ENCODE measurements at regions not wholly inside any gene's neighbourhood (a gene's known extent, or its start where the extent isn't known, plus 50 kb on each side); places are given as distances from the start of the nearest gene placed in this dataset.
A peak's percentile ranks its signal among the peaks of the same experiment; 100 is the strongest.

DNA sequence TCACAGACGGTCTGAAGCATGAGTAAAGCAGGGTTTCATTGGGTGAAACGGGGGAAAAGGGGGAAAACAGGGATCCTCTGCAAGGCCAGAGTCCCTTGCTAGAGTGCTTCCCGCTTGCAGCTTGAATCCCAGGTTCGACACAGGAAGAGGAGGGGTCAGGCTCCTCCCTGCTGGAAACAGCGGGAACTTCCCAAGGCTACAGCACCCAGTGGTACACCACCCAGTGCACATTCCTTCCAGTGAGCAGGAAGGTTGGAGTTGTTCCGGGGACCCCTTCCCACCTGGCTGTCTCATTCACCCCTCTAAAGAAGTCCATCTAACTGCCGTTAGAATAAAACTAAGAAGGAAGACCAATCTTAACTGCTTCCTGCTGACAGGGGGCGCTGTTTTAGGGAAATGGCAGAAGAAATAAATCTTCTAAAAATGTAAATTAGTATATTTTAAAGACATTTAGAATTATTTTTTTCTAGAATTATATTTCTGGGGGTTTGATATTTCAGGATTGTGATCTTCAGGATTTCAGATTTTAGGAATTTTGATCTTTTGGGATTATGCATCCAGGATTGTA, 230.9 kb downstream of the RBM43 start:
- Mint-ChIP-seq H3K36me3 (ENCODE audit: low read depth) (no peaks in the 10 kb centered on the region), H3K27me3 (peaks cover 36% of the 10 kb centered on the region), H3K27ac (no peak overlapping the region), H3K4me1 (peaks cover 5% of the 10 kb centered on the region), H3K4me3 (no peak overlapping the region)
- DNase-seq (no peak), ATAC-seq (no peak)
- H3K9me3 ChIP-seq (ENCODE audit: control insufficient read depth, low read length, poor library complexity, severe bottlenecking) = no peaks in the 10 kb centered on the region

DNA sequence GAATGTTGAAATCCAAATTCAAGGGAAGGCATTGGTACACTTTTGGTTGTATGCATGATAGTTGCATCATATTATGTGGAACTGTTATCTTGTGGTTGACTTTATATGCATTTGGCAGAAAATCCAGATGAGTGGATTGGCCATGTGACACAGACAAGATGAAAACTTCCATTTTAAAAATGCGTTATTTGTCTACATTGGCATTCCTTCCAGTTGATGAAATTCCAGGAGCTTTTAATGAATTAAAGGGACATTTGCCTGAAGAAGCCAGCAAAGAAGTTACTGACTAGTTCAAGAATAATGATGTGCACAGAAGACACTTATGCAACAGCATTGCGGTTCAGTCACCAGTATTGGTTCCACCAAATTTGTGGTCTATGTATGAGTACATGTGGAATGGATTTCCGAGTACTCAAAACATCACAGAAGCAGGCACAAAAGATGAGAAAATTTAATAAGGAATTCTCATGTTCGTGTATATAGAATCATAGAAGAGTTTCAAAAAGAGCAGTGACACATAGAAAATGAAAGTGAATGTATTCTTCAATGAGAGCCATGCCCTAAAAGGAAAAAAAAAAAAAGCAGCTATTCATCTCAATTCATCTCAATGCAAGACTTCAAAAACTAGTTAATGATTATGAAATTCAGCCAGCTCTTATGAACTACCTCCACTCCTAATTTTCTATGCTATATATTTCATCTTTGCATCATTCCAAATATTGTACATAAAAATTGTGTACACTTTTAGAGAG, 232.1 kb downstream of the RBM43 start:
- ATAC-seq = no peak
- DNase-seq = no peak

DNA sequence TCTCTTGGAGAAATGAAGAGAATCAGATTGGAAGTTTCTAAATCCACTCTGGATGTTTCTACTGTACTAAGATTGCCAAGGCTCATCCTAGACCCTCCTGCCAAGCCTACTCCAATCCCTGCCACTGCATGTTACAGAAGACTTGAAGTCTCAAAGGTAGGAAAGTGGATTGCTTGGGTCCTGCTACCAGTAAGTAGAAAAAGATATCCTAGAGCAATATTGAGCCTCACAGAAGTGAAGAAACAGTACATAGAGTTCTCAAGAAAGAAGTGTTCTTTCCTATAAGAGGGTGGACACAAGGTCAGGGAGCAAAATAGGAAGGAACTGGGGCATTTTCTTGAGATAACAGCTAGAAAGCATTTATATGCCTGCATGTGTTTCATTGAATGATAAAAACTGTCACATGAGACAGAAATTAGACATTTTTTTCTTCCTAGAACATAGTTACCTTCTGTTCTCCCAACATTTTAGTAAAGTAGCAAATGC, 232.9 kb downstream of the RBM43 start:
- DNase-seq = no peak
- Mint-ChIP-seq H3K4me1 (peaks cover 5% of the 10 kb centered on the region), H3K36me3 (ENCODE audit: low read depth) (no peaks in the 10 kb centered on the region), H3K27me3 (peaks cover 25% of the 10 kb centered on the region), H3K4me3 (no peak overlapping the region), H3K27ac (no peak overlapping the region)
- no peak for ATAC-seq
- no peaks in the 10 kb centered on the region for H3K9me3 ChIP-seq (ENCODE audit: control insufficient read depth, low read length, poor library complexity, severe bottlenecking)

More for the DNA sequence above, 232.1 kb downstream of the RBM43 start:
- H3K9me3 ChIP-seq (ENCODE audit: control insufficient read depth, low read length, poor library complexity, severe bottlenecking) = no peaks in the 10 kb centered on the region
- Mint-ChIP-seq H3K4me3 (peak overlapping the region; percentile 21), H3K4me1 (peaks cover 5% of the 10 kb centered on the region), H3K36me3 (ENCODE audit: low read depth) (no peaks in the 10 kb centered on the region), H3K27me3 (peaks cover 30% of the 10 kb centered on the region), H3K27ac (no peak overlapping the region)

DNA sequence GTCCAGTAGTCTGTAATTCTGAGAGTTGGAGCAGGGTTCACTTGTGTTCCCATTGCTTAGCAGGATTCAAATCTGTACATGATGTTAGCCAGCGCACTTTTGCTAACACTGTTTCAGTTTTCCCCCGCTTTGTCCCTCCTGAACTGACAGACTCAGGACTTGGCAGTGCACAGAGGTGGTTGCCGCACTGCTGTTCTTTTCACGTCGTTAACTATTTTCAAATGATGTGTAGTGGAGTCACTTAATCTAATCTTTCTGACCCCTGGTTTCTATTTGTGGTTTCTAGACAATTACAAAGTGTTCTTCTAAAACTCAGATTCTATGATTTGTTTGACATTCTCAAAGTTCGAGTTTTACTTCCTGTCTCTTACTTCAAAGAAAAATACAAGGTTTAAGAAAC, 234.5 kb downstream of the RBM43 start:
- H3K4me1 Mint-ChIP-seq = peaks cover 5% of the 10 kb centered on the region
- no peak overlapping the region for H3K27ac Mint-ChIP-seq
- no peaks in the 10 kb centered on the region for H3K36me3 Mint-ChIP-seq (ENCODE audit: low read depth)
- H3K27me3 Mint-ChIP-seq = peaks cover 16% of the 10 kb centered on the region
- H3K9me3 ChIP-seq (ENCODE audit: control insufficient read depth, low read length, poor library complexity, severe bottlenecking) = no peaks in the 10 kb centered on the region
- H3K4me3 Mint-ChIP-seq = no peak overlapping the region
- DNase-seq (no peak), ATAC-seq (no peak)

DNA sequence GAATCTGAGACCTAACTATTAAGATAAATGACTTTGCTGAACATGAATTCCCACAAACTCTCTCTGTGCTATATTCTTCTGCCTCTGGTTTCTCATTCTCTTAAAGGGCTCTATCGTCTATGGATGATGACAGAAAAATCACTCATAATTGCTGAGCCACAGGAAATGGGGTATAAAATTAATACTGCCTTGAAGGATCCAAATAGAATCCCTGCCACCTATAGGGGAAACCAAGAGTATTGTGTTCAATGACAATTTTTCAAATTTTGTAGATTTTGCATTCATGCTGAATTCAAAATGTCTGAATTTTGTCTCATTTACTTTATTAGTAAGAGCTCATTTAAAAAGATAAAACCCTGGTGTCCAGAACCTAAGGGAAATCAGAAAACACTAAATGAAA, 235.8 kb downstream of the RBM43 start:
- H3K27ac Mint-ChIP-seq = no peak overlapping the region
- H3K4me1 Mint-ChIP-seq = peaks cover 5% of the 10 kb centered on the region
- DNase-seq (no peak), ATAC-seq (no peak)
- H3K36me3 Mint-ChIP-seq (ENCODE audit: low read depth) = no peaks in the 10 kb centered on the region
- no peaks in the 10 kb centered on the region for H3K9me3 ChIP-seq (ENCODE audit: control insufficient read depth, low read length, poor library complexity, severe bottlenecking)
- H3K4me3 Mint-ChIP-seq = no peak overlapping the region
- H3K27me3 Mint-ChIP-seq = peaks cover 11% of the 10 kb centered on the region

DNA sequence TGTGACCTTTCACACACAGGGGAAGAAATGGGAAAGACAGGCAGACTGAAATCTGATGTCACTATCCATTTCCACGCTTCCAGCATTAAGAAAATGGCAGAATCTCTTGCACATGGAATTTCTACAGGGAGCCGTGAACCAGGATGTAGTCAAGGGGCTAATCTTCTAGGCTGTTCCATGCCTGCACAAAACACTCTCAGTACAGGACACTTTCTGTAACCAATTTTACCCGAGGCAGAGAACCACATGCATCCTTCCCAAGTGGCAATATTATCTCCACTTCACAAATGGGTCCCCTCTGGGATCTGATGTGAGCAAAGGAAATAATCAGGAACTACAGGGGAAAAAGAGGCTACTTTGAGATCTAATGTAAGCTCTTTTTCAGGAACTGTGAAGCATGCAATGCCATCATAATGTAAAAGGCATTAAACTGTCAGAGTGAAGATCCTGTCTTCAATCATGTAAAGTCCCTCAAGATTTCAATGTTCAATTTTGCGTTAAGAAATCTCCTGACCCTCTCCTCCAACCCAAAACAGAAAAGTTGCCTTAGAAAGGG, 236.9 kb downstream of the RBM43 start:
- H3K9me3 ChIP-seq (ENCODE audit: control insufficient read depth, low read length, poor library complexity, severe bottlenecking) = no peaks in the 10 kb centered on the region
- ATAC-seq = no peak
- Mint-ChIP-seq H3K4me1 (peaks cover 4% of the 10 kb centered on the region), H3K27ac (no peak overlapping the region), H3K4me3 (no peak overlapping the region), H3K27me3 (peaks cover 16% of the 10 kb centered on the region), H3K36me3 (ENCODE audit: low read depth) (no peaks in the 10 kb centered on the region)
- DNase-seq = no peak

DNA sequence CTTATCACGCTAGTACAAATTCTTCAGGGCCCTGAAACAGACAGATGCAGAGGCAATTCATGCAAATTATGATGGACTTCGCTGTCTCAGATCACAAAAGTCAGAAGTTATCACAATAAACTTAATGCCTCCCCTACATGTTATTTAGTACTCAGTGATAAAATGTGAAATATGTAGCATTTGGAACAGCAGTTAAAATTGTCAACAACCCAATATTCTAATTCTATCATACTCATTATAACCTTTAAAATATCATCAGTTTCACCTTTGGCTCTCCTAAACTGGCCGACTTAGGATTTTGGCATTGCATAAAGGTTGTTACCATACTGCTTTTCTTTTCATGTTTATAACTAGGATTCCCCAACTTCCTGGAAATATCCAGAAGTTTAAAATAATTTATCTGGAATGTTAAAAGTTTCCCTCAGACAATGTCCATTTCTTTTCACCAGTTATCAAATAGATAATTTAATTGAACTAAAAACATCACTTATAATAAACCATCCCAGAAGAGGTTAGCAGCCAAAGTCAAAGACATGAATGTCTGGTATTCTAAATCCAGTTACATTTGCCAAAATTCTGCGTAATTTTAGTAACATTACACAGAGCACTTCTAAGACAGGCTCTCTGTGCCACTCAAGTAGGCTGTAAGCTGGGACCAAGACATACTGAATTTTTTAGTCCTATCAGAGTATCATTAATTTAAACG, 239.8 kb downstream of the RBM43 start:
- no peaks in the 10 kb centered on the region for H3K4me1 Mint-ChIP-seq
- H3K36me3 Mint-ChIP-seq (ENCODE audit: low read depth) = no peaks in the 10 kb centered on the region
- no peak overlapping the region for H3K27ac Mint-ChIP-seq
- H3K4me3 Mint-ChIP-seq = no peak overlapping the region
- DNase-seq (no peak), ATAC-seq (no peak)
- H3K9me3 ChIP-seq (ENCODE audit: control insufficient read depth, low read length, poor library complexity, severe bottlenecking) = no peaks in the 10 kb centered on the region
- H3K27me3 Mint-ChIP-seq = peaks cover 17% of the 10 kb centered on the region

DNA sequence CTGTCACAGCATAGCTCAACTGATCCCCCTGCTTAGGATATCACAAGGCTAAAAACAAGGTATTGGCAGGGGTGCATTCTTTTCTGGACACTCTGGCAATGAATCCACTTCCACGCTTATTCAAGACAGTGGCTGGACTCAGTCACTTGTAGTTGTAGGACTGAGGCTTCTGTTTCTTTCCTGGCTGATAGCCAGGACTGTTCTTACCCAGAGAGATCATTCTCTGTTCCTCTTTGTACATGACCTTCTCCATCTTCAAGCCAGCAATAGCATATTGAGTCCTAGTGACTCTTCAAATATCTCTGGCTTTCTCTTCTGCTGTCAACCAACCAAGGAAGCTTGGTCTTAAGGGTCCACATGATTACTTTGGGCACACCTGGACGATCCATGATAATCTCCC, 241.3 kb downstream of the RBM43 start:
- no peaks in the 10 kb centered on the region for H3K9me3 ChIP-seq (ENCODE audit: control insufficient read depth, low read length, poor library complexity, severe bottlenecking)
- ATAC-seq (no peak), DNase-seq (no peak)
- H3K27ac Mint-ChIP-seq = no peak overlapping the region
- peaks cover 2% of the 10 kb centered on the region for H3K4me1 Mint-ChIP-seq
- no peaks in the 10 kb centered on the region for H3K36me3 Mint-ChIP-seq (ENCODE audit: low read depth)
- no peak overlapping the region for H3K4me3 Mint-ChIP-seq
- H3K27me3 Mint-ChIP-seq = peaks cover 17% of the 10 kb centered on the region

DNA sequence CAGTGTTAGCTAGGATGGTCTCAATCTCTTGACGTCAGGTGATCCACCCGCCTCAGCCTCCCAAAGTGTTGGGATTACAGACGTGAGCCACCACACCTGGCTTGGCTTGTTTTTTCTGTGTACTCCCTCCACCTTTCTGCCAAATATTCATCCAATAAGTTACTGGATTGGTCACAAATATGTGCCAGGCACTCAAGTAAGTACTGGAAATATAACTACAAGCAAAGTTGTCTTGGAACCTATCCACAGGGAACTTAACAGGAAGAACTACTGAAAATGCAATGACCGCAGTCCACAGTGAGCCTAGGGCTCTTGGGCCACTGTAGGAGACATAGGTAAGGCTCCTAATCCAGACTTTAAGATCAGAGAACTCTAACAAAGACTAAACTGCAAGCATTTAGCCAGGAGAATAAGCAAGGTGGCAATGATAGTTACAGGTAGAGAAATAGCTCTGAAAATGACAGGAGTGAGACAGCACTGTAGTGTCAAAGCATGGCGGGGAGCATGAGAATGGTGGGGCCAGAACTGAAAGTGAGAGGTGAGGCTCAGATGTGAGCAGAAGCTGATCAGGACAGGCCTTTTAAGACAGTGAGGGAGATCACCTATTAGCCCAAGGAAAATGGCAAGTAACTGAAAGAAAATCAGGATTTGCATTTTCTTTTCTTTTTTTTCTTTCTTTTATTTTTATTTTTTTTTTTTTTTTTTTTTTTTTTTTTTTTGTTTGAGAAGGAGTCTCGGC, 252.1 kb downstream of the RBM43 start:
- ATAC-seq (no peak), DNase-seq (no peak)
- no peak overlapping the region for H3K27ac Mint-ChIP-seq
- no peak overlapping the region for H3K4me3 Mint-ChIP-seq
- H3K9me3 ChIP-seq (ENCODE audit: control insufficient read depth, low read length, poor library complexity, severe bottlenecking) = no peaks in the 10 kb centered on the region
- peaks cover 5% of the 10 kb centered on the region for H3K27me3 Mint-ChIP-seq
- peaks cover 2% of the 10 kb centered on the region for H3K36me3 Mint-ChIP-seq (ENCODE audit: low read depth)
- no peaks in the 10 kb centered on the region for H3K4me1 Mint-ChIP-seq

DNA sequence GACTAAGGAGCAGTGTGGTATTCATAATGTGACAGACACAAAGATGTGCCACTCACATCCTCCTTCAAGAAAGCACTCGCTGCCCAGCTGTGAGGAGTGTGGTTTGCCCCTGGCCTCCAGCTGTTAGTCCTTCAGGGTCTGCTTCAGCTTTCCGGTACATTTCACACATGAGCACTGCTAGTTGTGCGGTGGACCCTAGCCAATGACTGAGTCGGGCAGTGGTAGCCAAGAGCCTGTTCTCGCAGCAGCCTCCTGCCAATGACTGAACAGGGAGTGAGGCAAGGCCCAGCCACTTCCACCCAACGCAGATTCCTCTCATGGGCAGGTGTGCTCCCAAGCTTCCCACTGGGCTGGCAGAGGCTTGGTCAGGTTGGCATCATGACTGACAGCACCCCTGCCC, 254.3 kb downstream of the RBM43 start:
- DNase-seq = no peak
- no peaks in the 10 kb centered on the region for H3K9me3 ChIP-seq (ENCODE audit: control insufficient read depth, low read length, poor library complexity, severe bottlenecking)
- Mint-ChIP-seq H3K4me3 (no peak overlapping the region), H3K27me3 (peaks cover 5% of the 10 kb centered on the region), H3K36me3 (ENCODE audit: low read depth) (peaks cover 4% of the 10 kb centered on the region), H3K4me1 (no peaks in the 10 kb centered on the region), H3K27ac (no peak overlapping the region)
- ATAC-seq = no peak

DNA sequence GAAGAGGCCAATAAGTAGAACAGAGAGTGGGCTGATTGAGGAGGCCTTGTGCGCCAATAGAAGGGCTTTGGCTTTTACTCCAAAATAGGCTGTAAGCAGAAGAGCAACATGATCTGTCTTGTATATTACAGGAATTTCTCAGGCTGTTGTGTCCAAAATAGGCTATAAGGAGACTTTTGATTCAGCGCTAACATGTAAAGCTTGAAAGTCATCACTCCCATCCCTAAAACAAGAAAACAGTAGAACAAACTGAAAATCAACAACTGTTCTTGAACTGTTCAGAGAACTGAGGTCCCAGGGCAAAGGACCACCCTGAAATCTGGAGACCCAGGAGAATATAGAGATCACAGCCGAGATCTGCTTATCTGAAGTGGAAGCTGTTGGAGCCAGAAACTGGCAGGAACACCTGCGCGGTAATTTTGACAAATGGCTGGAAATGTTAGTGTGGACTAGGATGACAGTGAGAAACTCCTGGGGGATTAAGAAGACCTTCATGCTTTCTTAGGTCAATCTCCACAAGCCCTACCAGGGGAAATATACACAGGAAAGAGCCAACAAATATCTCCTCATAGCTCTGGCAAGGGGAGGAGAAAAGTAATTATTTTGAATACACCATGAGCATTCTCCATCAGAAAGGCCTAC, 258.6 kb downstream of the RBM43 start:
- Mint-ChIP-seq H3K36me3 (ENCODE audit: low read depth) (peaks cover 3% of the 10 kb centered on the region), H3K4me3 (no peak overlapping the region), H3K4me1 (no peaks in the 10 kb centered on the region), H3K27me3 (peaks cover 4% of the 10 kb centered on the region), H3K27ac (no peak overlapping the region)
- no peaks in the 10 kb centered on the region for H3K9me3 ChIP-seq (ENCODE audit: control insufficient read depth, low read length, poor library complexity, severe bottlenecking)
- ATAC-seq (no peak), DNase-seq (no peak)

DNA sequence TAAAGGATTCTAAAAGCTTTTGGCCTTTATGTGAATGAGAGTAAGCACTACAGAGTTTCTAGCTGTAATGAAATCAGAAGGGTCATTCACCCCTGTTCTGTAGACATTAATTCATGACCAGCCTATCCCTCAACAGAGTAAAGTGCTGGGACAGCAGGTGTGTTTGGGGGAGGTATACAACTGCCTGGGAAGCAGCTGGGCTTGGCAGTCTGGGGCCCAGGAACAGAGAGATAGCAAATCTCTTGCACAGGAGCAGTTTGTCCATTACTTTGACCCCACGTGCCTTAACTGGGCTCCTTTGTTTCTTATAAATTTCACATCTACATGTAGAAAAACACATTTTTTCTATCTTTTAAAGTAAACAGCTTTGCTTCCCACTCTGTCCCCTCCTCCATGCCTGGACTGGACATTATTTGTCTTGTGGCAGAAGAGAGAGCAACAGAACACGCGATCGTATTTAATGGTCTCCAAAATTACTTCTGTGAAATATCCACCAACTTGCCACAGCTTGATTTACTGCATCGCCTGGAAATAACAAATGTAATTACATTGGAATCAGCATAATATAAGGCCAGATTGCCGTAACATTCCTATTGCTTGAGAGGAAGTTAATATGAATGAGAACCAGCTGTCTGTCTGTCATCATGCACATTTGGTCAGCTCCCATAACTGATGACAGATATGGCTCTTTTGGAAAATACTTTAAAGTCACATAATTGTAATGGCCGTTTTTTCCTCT, 263.8 kb downstream of the RBM43 start:
- Mint-ChIP-seq H3K4me1 (no peaks in the 10 kb centered on the region), H3K27ac (no peak overlapping the region), H3K4me3 (no peak overlapping the region), H3K27me3 (peaks cover 4% of the 10 kb centered on the region), H3K36me3 (ENCODE audit: low read depth) (peaks cover 3% of the 10 kb centered on the region)
- ATAC-seq (no peak), DNase-seq (no peak)
- H3K9me3 ChIP-seq (ENCODE audit: control insufficient read depth, low read length, poor library complexity, severe bottlenecking) = no peaks in the 10 kb centered on the region
